ENCODE measurements at regions not wholly inside any gene's neighbourhood (a gene's known extent, or its start where the extent isn't known, plus 50 kb on each side); places are given as distances from the start of the nearest gene placed in this dataset.

DNA sequence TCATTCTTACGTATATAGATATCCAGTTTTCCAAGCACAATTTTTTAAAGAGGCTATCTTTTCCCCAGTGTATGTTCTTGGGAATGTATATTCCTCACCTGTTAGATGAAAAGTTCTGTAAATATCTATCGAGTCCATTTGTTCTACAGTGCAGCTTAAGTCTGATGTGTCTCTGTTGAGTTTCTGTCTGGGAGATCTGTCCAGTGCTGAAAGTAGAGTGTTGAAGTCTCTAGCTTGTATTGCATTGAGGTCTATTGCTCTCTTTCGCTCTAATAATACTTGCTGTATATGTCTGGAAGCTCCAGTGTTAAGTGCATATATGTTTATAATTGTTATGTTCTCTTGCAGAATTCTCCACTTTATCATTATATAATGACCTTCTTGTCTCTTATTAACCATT is 373.1 kb downstream of the PPARGC1A start:
- TF ChIP-seq NONO (IDR thresholded peaks at IDR 0.05) (no peak), NONO (CRISPR knock-in tag; conservative IDR thresholded peaks at IDR 0.05) (no peak), POLR2A (IDR thresholded peaks at IDR 0.05; ENCODE audit: insufficient read depth in 1 of 2, low read depth in 2 of 2, low read length in 2 of 2) (no peak), SP1 (IDR thresholded peaks at IDR 0.05) (no peak), SP1 (CRISPR knock-in tag; IDR thresholded peaks at IDR 0.05) (no peak), NFE2L1 (CRISPR knock-in tag; IDR thresholded peaks at IDR 0.05; ENCODE audit: borderline replicate concordance) (no peak), ZNF331 (CRISPR knock-in tag; IDR thresholded peaks at IDR 0.05) (no peak), IRF2 (CRISPR knock-in tag; IDR thresholded peaks at IDR 0.05) (no peak), ZNF761 (CRISPR knock-in tag; conservative IDR thresholded peaks at IDR 0.05) (no peak), CENPX (CRISPR knock-in tag; IDR thresholded peaks at IDR 0.05) (no peak), ZZZ3 (CRISPR knock-in tag; IDR thresholded peaks at IDR 0.05; ENCODE audit: borderline replicate concordance) (no peak)
- TF ChIP-seq, protein P1, sequence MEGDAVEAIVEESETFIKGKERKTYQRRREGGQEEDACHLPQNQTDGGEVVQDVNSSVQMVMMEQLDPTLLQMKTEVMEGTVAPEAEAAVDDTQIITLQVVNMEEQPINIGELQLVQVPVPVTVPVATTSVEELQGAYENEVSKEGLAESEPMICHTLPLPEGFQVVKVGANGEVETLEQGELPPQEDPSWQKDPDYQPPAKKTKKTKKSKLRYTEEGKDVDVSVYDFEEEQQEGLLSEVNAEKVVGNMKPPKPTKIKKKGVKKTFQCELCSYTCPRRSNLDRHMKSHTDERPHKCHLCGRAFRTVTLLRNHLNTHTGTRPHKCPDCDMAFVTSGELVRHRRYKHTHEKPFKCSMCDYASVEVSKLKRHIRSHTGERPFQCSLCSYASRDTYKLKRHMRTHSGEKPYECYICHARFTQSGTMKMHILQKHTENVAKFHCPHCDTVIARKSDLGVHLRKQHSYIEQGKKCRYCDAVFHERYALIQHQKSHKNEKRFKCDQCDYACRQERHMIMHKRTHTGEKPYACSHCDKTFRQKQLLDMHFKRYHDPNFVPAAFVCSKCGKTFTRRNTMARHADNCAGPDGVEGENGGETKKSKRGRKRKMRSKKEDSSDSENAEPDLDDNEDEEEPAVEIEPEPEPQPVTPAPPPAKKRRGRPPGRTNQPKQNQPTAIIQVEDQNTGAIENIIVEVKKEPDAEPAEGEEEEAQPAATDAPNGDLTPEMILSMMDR (CRISPR knock-in tag; IDR thresholded peaks at IDR 0.05): no peak
- TF ChIP-seq, protein P2, sequence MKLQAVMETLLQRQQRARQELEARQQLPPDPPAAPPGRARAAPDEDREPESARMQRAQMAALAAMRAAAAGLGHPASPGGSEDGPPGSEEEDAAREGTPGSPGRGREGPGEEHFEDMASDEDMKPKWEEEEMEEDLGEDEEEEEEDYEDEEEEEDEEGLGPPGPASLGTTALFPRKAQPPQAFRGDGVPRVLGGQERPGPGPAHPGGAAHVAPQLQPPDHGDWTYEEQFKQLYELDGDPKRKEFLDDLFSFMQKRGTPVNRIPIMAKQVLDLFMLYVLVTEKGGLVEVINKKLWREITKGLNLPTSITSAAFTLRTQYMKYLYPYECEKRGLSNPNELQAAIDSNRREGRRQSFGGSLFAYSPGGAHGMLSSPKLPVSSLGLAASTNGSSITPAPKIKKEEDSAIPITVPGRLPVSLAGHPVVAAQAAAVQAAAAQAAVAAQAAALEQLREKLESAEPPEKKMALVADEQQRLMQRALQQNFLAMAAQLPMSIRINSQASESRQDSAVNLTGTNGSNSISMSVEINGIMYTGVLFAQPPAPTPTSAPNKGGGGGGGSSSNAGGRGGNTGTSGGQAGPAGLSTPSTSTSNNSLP (IDR thresholded peaks at IDR 0.05; ENCODE audit: low read depth, low read length): no peak

Data from HepG2 (cell line).